22Rv1 (cell line): ENCODE measurements at regions not wholly inside any gene's neighbourhood (a gene's known extent, or its start where the extent isn't known, plus 50 kb on each side); places are given as distances from the start of the nearest gene placed in this dataset.

Source experiments
- ZFX ChIP-seq: fragments of 450-650 bp; IDR thresholded peaks from 2 replicates; pipeline ENCODE4 v1.6.1; 2017; ENCODE audit warnings: antibody characterized with exemption, borderline replicate concordance
- TF ChIP-seq, protein P1 (sequence below): fragments of 450-650 bp; IDR thresholded peaks from 2 replicates; pipeline ENCODE4 v1.5.1; 2017; ENCODE audit warnings: mild to moderate bottlenecking

DNA sequence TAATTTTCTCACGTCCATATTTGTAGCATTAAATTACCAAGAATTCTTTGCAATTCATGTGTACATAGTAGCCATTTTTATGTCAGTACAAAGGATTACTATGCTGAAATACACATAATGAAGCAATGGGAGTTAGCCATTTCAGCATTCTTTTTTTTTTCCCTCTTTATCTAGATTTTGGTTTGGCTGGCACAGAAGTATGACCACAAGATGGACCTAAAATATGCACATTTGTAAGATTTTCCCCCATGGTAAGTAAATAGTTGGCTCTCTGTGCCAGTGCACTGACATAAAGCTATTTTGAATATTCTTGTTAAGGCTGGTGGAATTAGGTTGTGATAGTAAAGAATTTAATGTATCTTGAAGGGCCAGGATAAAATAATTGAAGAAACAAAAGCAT, 486.1 kb upstream of the BTBD3 start:
- TF ChIP-seq, protein P1, sequence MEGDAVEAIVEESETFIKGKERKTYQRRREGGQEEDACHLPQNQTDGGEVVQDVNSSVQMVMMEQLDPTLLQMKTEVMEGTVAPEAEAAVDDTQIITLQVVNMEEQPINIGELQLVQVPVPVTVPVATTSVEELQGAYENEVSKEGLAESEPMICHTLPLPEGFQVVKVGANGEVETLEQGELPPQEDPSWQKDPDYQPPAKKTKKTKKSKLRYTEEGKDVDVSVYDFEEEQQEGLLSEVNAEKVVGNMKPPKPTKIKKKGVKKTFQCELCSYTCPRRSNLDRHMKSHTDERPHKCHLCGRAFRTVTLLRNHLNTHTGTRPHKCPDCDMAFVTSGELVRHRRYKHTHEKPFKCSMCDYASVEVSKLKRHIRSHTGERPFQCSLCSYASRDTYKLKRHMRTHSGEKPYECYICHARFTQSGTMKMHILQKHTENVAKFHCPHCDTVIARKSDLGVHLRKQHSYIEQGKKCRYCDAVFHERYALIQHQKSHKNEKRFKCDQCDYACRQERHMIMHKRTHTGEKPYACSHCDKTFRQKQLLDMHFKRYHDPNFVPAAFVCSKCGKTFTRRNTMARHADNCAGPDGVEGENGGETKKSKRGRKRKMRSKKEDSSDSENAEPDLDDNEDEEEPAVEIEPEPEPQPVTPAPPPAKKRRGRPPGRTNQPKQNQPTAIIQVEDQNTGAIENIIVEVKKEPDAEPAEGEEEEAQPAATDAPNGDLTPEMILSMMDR: no peak
- TF ChIP-seq ZFX: no peak
